Activated T-cell treated with anti-CD3 and anti-CD28 coated beads, Interleukin-2, amount 50 U/mL, for 72 hours (primary cell): ENCODE measurements at regions not wholly inside any gene's neighbourhood (a gene's known extent, or its start where the extent isn't known, plus 50 kb on each side); places are given as distances from the start of the nearest gene placed in this dataset.
"Not testable (repeated sequence)": the region's sequence is repeated elsewhere in the genome, so short reads cannot be mapped to it uniquely, and the experiment has no call there.

Source experiments
- ATAC-seq, 2 donors: fragments of 150-1000 bp; cut with Tn5 transposase; replicated peaks in 1 of 2; 2 replicates each; pipeline ENCODE4 v1.10.0; 2021; ENCODE audit warnings: moderate library complexity in 2 of 2, mild to moderate bottlenecking in 1 of 2
- DNase-seq, 2 donors: peaks; one replicate each; pipeline ENCODE4 v3.0.0; 2021 to 2022; ENCODE audit warnings: mixed read lengths in 1 of 2
- H3K27ac Mint-ChIP-seq: one replicate; pipeline ENCODE4 v1.8.0; 2022; ENCODE audit warnings: mild to moderate bottlenecking, moderate library complexity, mixed read lengths
- H3K27me3 Mint-ChIP-seq: one replicate; pipeline ENCODE4 v1.8.0; 2022; ENCODE audit warnings: low read depth, mixed read lengths
- H3K36me3 Mint-ChIP-seq, 2 donors: one replicate each; pipeline ENCODE4 v1.8.0; 2022; ENCODE audit warnings: mixed read lengths in 2 of 2, mild to moderate bottlenecking in 1 of 2; ENCODE audit not compliant: insufficient read depth in 2 of 2
- H3K4me1 Mint-ChIP-seq: one replicate; pipeline ENCODE4 v1.8.0; 2022; ENCODE audit warnings: low read depth, mixed read lengths
- H3K4me3 Mint-ChIP-seq, 2 donors: one replicate each; pipeline ENCODE4 v1.8.0; 2022; ENCODE audit warnings: mild to moderate bottlenecking in 2 of 2, mixed read lengths in 2 of 2, moderate library complexity in 2 of 2
- H3K9me3 Mint-ChIP-seq, 2 donors: one replicate each; pipeline ENCODE4 v1.8.0; 2022; ENCODE audit warnings: mixed read lengths in 2 of 2

DNA sequence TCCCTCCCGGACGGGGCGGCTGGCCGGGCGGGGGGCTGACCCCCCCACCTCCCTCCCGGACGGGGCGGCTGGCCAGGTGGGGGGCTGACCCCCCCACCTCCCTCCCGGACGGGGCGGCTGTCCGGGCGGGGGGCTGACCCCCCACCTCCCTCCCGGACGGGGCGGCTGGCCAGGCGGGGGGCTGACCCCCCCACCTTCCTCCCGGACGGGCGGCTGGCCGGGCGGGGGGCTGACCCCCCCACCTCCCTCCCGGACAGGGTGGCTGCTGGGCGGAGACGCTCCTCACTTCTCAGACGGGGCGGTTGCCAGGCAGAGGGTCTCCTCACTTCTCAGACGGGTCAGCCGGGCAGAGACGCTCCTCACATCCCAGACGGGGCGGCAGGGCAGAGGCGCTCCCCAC, 168.5 kb upstream of the SPRED2 start:
- not testable (repeated sequence) for H3K4me3 Mint-ChIP-seq, H3K27me3 Mint-ChIP-seq, DNase-seq, H3K27ac Mint-ChIP-seq, H3K9me3 Mint-ChIP-seq, H3K36me3 Mint-ChIP-seq, ATAC-seq, H3K4me1 Mint-ChIP-seq

DNA sequence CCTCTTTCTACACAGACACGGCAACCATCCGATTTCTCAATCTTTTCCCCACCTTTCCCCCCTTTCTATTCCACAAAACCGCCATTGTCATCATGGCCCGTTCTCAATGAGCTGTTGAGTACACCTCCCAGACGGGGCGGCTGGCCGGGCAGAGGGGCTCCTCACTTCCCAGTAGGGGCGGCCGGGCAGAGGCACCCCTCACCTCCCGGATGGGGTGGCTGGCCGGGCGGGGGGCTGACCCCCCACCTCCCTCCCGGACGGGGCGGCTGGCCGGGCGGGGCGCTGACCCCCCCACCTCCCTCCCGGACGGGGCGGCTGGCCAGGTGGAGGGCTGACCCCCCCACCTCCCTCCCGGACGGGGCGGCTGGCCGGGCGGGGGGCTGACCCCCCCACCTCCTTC, 168.0 kb upstream of the SPRED2 start:
- H3K36me3 Mint-ChIP-seq, H3K4me1 Mint-ChIP-seq, H3K27ac Mint-ChIP-seq, H3K9me3 Mint-ChIP-seq, H3K4me3 Mint-ChIP-seq, H3K27me3 Mint-ChIP-seq, DNase-seq, ATAC-seq: not testable (repeated sequence)

DNA sequence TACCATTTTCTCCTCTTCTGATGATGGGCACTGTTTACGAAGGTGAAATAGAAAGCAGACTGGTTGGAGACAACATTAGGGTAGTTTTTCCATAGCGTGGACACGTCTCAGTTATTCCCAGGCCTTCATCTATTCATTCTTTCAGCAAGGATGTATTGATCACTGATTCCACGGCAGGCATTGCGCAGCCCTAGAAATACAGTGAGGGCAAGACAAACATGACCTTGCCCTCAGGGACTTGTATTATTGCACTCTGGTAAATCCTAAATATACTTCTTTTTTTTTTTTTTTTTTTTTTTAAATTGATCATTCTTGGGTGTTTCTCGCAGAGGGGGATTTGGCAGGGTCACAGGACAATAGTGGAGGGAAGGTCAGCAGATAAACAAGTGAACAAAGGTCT, 167.3 kb upstream of the SPRED2 start:
- H3K27ac Mint-ChIP-seq, result no peak overlapping the region
- no peak for DNase-seq
- H3K4me3 Mint-ChIP-seq, result no peak overlapping the region
- H3K9me3 Mint-ChIP-seq, result no peaks in the 10 kb centered on the region
- no peaks in the 10 kb centered on the region for H3K27me3 Mint-ChIP-seq
- H3K36me3 Mint-ChIP-seq, result no peaks in the 10 kb centered on the region
- H3K4me1 Mint-ChIP-seq, result no peaks in the 10 kb centered on the region
- ATAC-seq, result no peak

DNA sequence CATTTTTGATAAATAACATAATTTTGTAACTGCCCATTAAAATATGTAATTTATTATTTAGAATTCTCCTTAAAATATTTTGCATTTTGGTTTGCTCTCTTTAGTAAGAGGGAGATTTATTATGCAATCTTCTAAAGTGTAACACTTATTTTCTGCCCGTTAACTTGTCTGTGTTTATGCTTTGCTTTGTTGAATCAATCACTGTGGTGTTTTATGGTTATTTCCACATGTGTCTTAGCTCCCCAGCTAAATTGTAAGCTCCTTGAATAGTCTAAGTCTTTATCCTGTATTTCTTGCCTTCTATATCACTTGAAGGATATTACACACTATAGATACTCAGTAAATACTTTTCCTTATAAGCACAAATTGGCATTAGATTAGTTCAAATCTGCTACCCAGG, 166.6 kb upstream of the SPRED2 start:
- H3K4me1 Mint-ChIP-seq, result no peaks in the 10 kb centered on the region
- H3K9me3 Mint-ChIP-seq, result no peaks in the 10 kb centered on the region
- ATAC-seq (no peak), DNase-seq (no peak)
- no peak overlapping the region for H3K27ac Mint-ChIP-seq
- H3K36me3 Mint-ChIP-seq, result peaks cover 0 to 1% of the 10 kb centered on the region in 2 donors
- no peak overlapping the region for H3K4me3 Mint-ChIP-seq
- no peaks in the 10 kb centered on the region for H3K27me3 Mint-ChIP-seq

DNA sequence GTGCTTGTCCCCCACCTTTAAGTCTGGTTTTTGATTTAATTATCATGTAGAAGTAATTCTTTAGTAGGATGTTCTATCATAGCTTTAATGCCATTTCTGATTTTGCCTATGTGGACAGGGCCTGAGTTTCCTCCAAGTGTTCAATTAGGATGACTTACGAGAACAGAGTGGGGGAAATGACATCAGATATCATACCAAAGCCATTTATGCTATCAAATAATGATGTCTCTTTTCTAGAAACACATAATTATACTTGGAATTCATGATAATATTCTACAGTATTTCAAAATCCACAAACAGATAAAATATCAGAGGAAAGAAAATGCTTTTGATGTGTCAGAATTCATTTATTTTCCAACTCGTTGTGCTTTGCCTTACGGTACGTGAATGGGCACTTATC, 165.9 kb upstream of the SPRED2 start:
- Mint-ChIP-seq H3K4me3 (no peak overlapping the region), H3K36me3 (peaks cover 0 to 1% of the 10 kb centered on the region in 2 donors), H3K4me1 (no peaks in the 10 kb centered on the region), H3K27ac (no peak overlapping the region), H3K9me3 (no peaks in the 10 kb centered on the region), H3K27me3 (no peaks in the 10 kb centered on the region)
- ATAC-seq, result no peak
- DNase-seq, result no peak

DNA sequence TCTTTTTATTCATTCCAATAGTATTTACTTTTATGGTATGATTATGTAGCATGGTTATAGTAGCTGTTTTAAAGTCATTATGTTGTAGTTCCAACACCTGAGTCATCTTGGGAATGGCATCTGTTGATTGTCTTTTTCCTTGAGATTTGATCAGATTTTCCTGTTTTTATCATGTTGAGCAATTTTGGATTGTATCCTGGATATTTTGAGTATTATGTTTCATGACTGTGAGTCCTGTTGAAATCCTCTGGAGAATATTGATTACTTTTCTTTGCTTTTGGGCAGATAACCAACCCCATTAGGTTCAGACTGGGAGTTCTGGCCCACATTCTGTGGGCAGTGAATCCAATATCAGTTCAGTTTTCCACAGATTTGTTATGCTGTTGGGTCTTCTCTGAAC, 163.2 kb upstream of the SPRED2 start:
- DNase-seq (no peak), ATAC-seq (no peak)
- Mint-ChIP-seq H3K4me1 (no peaks in the 10 kb centered on the region), H3K36me3 (peaks cover 0 to 1% of the 10 kb centered on the region in 2 donors), H3K27me3 (peaks cover 5% of the 10 kb centered on the region), H3K27ac (no peak overlapping the region), H3K4me3 (no peak overlapping the region), H3K9me3 (no peaks in the 10 kb centered on the region)

DNA sequence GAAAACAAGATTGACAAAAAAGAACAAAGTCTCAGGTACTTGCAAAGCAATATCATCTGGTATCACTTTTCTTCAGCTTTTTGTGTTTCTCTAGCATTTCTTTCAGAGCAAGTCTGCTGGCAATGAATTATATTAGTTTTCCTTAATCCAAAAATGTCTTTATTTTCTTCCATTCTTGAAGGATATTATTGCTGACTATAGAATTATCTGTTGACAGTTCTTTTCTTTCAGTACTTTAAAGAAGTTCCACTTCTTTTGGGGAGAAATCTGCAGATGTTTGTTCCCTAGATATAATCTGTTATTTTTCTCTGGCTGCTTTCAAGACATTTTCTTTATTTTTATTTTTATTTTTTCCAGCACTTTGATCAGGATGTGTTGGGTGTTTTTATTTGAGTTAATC, 161.8 kb upstream of the SPRED2 start:
- no peak overlapping the region for H3K27ac Mint-ChIP-seq
- H3K27me3 Mint-ChIP-seq, result peaks cover 20% of the 10 kb centered on the region
- H3K9me3 Mint-ChIP-seq, result no peaks in the 10 kb centered on the region
- peaks cover 0 to 1% of the 10 kb centered on the region in 2 donors for H3K36me3 Mint-ChIP-seq
- ATAC-seq (no peak), DNase-seq (no peak)
- H3K4me1 Mint-ChIP-seq, result no peaks in the 10 kb centered on the region
- H3K4me3 Mint-ChIP-seq, result no peak overlapping the region

DNA sequence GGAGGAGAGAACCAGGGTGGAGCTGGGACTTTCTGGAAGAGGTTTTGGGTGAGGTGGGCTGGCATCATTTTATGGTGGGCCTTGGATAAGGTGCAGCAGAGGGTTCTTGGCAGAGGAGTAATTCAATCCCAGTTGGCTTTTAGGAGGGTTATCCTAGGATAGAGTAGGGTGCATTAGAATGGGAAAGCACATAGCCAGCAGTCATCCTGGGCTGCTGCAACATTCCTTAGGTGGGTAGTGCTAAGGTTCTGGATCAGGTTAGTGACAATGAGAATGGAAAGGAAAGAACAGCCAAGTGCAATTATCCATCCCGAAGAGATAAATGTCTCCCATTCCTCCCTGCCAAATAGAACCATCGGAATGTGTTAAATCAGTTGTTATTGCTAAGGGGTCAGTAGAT, 157.3 kb upstream of the SPRED2 start:
- H3K27ac Mint-ChIP-seq, result no peak overlapping the region
- no peak overlapping the region for H3K4me3 Mint-ChIP-seq
- ATAC-seq (no peak), DNase-seq (no peak)
- no peaks in the 10 kb centered on the region for H3K9me3 Mint-ChIP-seq
- peaks cover 26% of the 10 kb centered on the region for H3K27me3 Mint-ChIP-seq
- peaks cover 1 to 2% of the 10 kb centered on the region in 2 donors for H3K36me3 Mint-ChIP-seq
- H3K4me1 Mint-ChIP-seq, result no peaks in the 10 kb centered on the region

DNA sequence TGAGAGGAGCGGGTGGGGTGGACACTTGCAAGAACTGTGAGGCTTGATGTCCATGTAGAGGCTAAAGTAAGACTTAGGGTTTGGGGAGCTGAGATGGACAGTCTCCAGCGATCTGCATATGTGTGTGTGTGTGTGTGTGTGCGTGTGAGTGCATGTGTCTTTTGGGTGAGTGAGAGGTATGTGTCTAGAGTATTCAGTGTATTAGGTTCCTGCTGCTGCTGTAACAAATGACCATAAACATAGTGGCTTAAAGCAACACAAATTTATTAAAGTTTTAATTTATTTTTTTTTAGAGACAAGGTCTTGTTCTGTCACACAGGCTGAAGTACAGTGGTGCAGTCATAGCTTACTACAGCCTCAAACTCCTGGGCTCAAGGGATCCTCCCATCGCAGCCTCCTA, 155.4 kb upstream of the SPRED2 start:
- no peak overlapping the region for H3K27ac Mint-ChIP-seq
- peaks cover 0 to 2% of the 10 kb centered on the region in 2 donors for H3K36me3 Mint-ChIP-seq
- H3K4me1 Mint-ChIP-seq, result no peaks in the 10 kb centered on the region
- no peaks in the 10 kb centered on the region for H3K9me3 Mint-ChIP-seq
- ATAC-seq, result no peak
- no peak overlapping the region for H3K4me3 Mint-ChIP-seq
- peaks cover 26% of the 10 kb centered on the region for H3K27me3 Mint-ChIP-seq
- DNase-seq, result no peak

DNA sequence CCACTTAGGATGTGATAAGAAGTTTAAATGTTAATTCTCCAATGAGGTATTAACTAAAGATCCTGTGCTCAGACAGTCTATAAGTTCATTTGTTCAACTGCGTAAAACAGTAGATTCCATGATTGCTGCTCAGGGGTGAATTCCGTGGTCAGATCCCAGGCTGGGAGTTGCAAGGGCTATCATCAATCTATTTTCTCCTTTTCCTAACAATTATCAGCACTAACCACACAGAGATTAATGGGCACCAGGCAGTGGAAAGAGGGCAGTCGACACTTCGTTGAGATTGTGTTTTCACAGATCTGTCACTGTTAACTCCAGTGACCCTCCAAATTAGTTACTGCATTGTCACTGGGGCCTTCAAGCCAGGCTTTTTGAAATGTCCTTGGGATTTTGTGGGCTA, 154.1 kb upstream of the SPRED2 start:
- Mint-ChIP-seq H3K27ac (no peak overlapping the region), H3K27me3 (peaks cover 26% of the 10 kb centered on the region)
- no peak for DNase-seq

DNA sequence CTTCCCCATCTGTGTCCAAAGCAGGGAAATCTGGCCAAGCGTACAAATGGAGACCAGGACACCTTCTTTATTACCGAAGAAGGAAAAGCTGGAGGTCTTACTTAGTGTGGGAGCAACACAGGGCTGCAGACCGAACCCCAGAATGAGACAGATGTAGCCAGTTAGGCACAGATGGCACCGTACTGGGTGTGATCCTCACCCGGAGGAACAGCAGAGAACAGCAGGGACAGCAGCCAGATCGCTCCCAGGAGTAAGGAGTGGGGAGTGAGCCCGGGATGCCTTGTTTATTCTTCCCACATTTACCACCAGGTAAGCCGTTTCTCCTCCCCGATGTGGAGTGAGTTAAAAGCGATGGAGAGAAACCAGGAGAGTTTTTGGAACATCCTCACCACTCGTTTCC, 150.7 kb upstream of the SPRED2 start:
- peaks cover 6% of the 10 kb centered on the region for H3K27me3 Mint-ChIP-seq
- no peak overlapping the region for H3K27ac Mint-ChIP-seq
- H3K4me1 Mint-ChIP-seq, result no peaks in the 10 kb centered on the region
- H3K36me3 Mint-ChIP-seq, result no peaks in the 10 kb centered on the region
- no peak overlapping the region for H3K4me3 Mint-ChIP-seq
- H3K9me3 Mint-ChIP-seq, result no peaks in the 10 kb centered on the region
- DNase-seq (no peak), ATAC-seq (no peak)

More for the DNA sequence above, 154.1 kb upstream of the SPRED2 start:
- Mint-ChIP-seq H3K4me1 (no peaks in the 10 kb centered on the region), H3K9me3 (no peaks in the 10 kb centered on the region), H3K4me3 (no peak overlapping the region), H3K36me3 (peaks cover 0 to 2% of the 10 kb centered on the region in 2 donors)
- no peak for ATAC-seq

DNA sequence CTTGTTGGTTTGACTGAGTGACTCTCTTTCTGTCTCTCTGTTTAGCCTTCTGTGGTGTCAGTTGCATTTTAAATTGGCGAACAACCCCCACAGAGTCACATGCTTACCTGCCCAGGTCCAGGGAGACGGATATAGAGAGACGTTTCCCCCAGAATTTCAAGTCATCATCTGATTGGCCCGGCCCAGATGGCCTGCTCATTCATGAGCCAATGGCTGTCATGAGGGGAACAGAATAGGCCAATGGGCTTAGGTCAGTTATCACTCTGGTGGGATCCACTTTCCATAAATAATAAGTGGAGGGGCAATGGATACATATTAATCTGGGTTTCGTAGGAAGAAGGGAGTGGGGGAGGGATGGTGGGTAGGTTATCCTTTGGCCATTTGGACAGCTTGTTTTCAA, 150.0 kb upstream of the SPRED2 start:
- Mint-ChIP-seq H3K4me1 (no peaks in the 10 kb centered on the region), H3K36me3 (no peaks in the 10 kb centered on the region), H3K27me3 (peaks cover 6% of the 10 kb centered on the region), H3K4me3 (no peak overlapping the region), H3K27ac (no peak overlapping the region), H3K9me3 (no peaks in the 10 kb centered on the region)
- ATAC-seq (no peak), DNase-seq (no peak)

DNA sequence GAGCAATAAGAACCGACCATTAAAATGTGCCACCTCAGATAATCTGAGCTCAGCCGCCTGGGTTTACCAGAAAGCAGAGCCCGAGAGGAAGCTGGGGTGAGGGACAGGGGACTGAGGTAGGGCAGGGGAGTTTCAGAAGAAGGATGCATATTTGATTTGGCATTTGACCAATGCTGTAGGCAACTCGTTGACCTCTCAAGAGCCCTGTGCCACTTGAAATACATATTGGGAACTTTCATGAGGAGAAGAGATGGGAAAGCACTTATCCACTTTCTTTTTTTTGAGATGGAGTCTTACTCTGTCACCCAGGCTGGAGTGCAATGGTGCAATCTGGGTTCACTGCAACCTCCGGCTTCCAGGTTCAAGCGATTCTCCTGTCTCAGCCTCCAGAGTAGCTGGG, 148.4 kb upstream of the SPRED2 start:
- no peak overlapping the region for H3K4me3 Mint-ChIP-seq
- H3K36me3 Mint-ChIP-seq, result no peaks in the 10 kb centered on the region
- no peaks in the 10 kb centered on the region for H3K9me3 Mint-ChIP-seq
- peaks cover 17% of the 10 kb centered on the region for H3K27me3 Mint-ChIP-seq
- no peaks in the 10 kb centered on the region for H3K4me1 Mint-ChIP-seq
- ATAC-seq (no peak), DNase-seq (no peak)
- H3K27ac Mint-ChIP-seq, result no peak overlapping the region

DNA sequence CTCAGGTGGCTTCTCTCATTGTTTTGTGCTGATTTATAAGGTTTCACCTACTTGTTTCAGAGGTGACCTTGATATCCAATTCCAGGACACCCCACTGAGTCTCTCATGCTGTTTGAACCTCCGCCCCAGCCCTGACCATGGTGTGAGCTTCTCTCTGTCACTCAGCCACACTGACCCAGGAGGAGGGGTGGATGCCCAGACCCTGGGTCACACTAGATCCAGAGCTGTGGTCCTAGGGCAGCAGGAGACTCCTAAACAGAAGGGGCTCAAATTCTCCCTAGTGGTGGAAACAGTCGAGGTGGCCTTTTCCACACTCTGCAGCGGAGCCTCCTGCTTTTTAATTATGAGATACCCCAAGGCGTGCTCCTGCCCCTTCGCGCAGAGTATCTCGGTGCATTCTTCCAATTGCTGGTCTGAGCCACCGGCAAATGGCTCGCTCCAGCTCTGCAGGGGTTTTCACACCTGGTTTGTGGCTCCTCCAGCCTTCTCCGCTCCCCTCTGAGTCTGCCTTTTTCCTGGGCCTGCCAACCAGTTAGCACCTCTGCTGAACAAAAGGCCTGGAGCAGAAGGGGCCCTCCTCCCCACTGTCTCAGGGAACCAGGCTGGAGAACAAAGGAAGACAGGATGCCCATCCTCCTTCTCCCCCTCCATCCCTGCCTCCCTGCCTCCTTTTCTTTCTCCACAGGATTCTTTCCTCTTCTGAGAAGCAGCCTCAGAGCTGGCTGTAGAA, 147.3 kb upstream of the SPRED2 start:
- no peak for DNase-seq
- H3K9me3 Mint-ChIP-seq, result no peaks in the 10 kb centered on the region

More for the DNA sequence above, 147.3 kb upstream of the SPRED2 start:
- Mint-ChIP-seq H3K27ac (no peak overlapping the region), H3K4me1 (no peaks in the 10 kb centered on the region), H3K27me3 (peaks cover 22% of the 10 kb centered on the region), H3K36me3 (no peaks in the 10 kb centered on the region), H3K4me3 (no peak overlapping the region)
- ATAC-seq, result no peak
